H1 (cell line): ENCODE measurements at regions not wholly inside any gene's neighbourhood (a gene's known extent, or its start where the extent isn't known, plus 50 kb on each side); places are given as distances from the start of the nearest gene placed in this dataset.

ENCODE experiments used
- CTCF ChIA-PET: fragments of 300-600 bp; sonication (Branson Sonifier 250); formaldehyde crosslinking; loops from one replicate; lab custom pipeline; 2021; ENCODE audit not compliant: partially characterized antibody; lab: Charles Lee
- POLR2A ChIA-PET: fragments of 300-600 bp; sonication (Branson Sonifier 250); formaldehyde crosslinking; loops from one replicate; lab custom pipeline; 2021; ENCODE audit warnings: inconsistent platforms; ENCODE audit not compliant: partially characterized antibody; lab: Charles Lee
- DNase-seq, 2 experiments: peaks; one replicate each; pipeline versions ENCODE4 v3.0.0 to v3.0.0-alpha.2; 2010 to 2022; ENCODE audit warnings: low spot score in 2 of 2, low read depth in 1 of 2, mixed read lengths in 1 of 2
- FAIRE-seq: peaks from 2 replicates; lab custom pipeline; 2011; peaks lifted over from hg19 to GRCh38; lab: Jason Lieb, UNC
- H2AFZ ChIP-seq: 2 replicates; pipeline ENCODE4 v1.8.1; 2012; ENCODE audit warnings: low read length, inconsistent platforms
- H2AK5ac ChIP-seq: 2 replicates; pipeline ENCODE4 v1.6.1; 2013; ENCODE audit warnings: low read depth, low read length
- H2BK120ac ChIP-seq: replicated peaks from 2 replicates; pipeline ENCODE3; 2013; ENCODE audit warnings: low read depth, low read length, inconsistent platforms
- H2BK12ac ChIP-seq: 2 replicates; pipeline ENCODE4 v1.6.1; 2013; ENCODE audit warnings: low read depth, low read length
- H2BK15ac ChIP-seq: 2 replicates; pipeline ENCODE4 v1.6.1; 2013; ENCODE audit warnings: low read length
- H2BK20ac ChIP-seq: 2 replicates; pipeline ENCODE4 v1.6.1; 2013; ENCODE audit warnings: low read length
- H2BK5ac ChIP-seq: 2 replicates; pipeline ENCODE4 v1.6.1; 2013; ENCODE audit warnings: low read depth, low read length
- H3K14ac ChIP-seq: 2 replicates; pipeline ENCODE4 v1.6.1; 2013; ENCODE audit warnings: inconsistent platforms; ENCODE audit not compliant: insufficient read length
- H3K18ac ChIP-seq: 2 replicates; pipeline ENCODE4 v1.6.1; 2013; ENCODE audit warnings: low read length; ENCODE audit errors: extremely low read depth
- H3K23ac ChIP-seq: 2 replicates; pipeline ENCODE4 v1.6.1; 2013; ENCODE audit warnings: inconsistent platforms; ENCODE audit not compliant: insufficient read length
- H3K23me2 ChIP-seq: 2 replicates; pipeline ENCODE4 v1.6.1; 2013; ENCODE audit warnings: low read depth, low read length
- H3K27ac ChIP-seq: 2 replicates; pipeline ENCODE4 v1.6.1; 2011; ENCODE audit warnings: low read depth, low read length, inconsistent platforms
- H3K27me3 ChIP-seq, 4 experiments: replicated peaks in 1 of 4; 1 replicate in 1 of 4; 2 replicates in 3 of 4; pipeline versions ENCODE4 v1.6.1 to v1.8.1; 2011 to 2013; ENCODE audit warnings: low read length in 3 of 4, mild to moderate bottlenecking in 3 of 4, inconsistent platforms in 2 of 4, mixed read lengths in 2 of 4, moderate library complexity in 1 of 4; ENCODE audit not compliant: control insufficient read depth in 3 of 4, insufficient read depth in 3 of 4; ENCODE audit errors: extremely low read depth in 1 of 4
- H3K36me3 ChIP-seq, 4 experiments: 2 replicates each; pipeline versions ENCODE4 v1.6.1 to v1.8.1; 2011 to 2013; ENCODE audit warnings: mild to moderate bottlenecking in 4 of 4, low read length in 3 of 4, moderate library complexity in 2 of 4, control low read depth in 1 of 4, inconsistent platforms in 1 of 4; ENCODE audit not compliant: insufficient read depth in 4 of 4, control insufficient read depth in 2 of 4
- H3K4ac ChIP-seq: replicated peaks from 2 replicates; pipeline ENCODE3; 2013; ENCODE audit warnings: low read length, low read depth, mixed read lengths, inconsistent platforms; ENCODE audit not compliant: insufficient read length
- H3K4me1 ChIP-seq, 4 experiments: replicated peaks in 1 of 4; 1 replicate in 1 of 4; 2 replicates in 3 of 4; pipeline versions ENCODE4 v1.6.1 to v1.8.1; 2011 to 2013; ENCODE audit warnings: low read length in 3 of 4, inconsistent platforms in 2 of 4, mixed read lengths in 1 of 4; ENCODE audit not compliant: insufficient read depth in 4 of 4, control insufficient read depth in 3 of 4
- H3K4me2 ChIP-seq, 2 experiments: 2 replicates each; pipeline versions ENCODE4 v1.6.1 to v1.8.1; 2011 to 2013; ENCODE audit warnings: low read depth in 2 of 2, low read length in 2 of 2, control low read depth in 1 of 2, inconsistent platforms in 1 of 2, mild to moderate bottlenecking in 1 of 2; ENCODE audit not compliant: insufficient read depth in 1 of 2
- H3K4me3 ChIP-seq, 4 experiments: fragments of 200-600, 300-600 bp in 1 of 4; sonication (generic), shearing (Covaris generic), sonication (Bioruptor Twin) in 1 of 4; 2 replicates each; pipeline versions ENCODE4 v1.5.1 to v1.8.1; 2011 to 2016; ENCODE audit warnings: low read length in 4 of 4, low read depth in 3 of 4, control low read depth in 2 of 4, inconsistent platforms in 2 of 4, mild to moderate bottlenecking in 2 of 4, mixed read lengths in 1 of 4, moderate library complexity in 1 of 4; ENCODE audit not compliant: insufficient read depth in 2 of 4; ENCODE audit errors: extremely low read depth in 1 of 4
- H3K56ac ChIP-seq: replicated peaks from 2 replicates; pipeline ENCODE3; 2013; ENCODE audit warnings: low read depth, mild to moderate bottlenecking, mixed read lengths, low read length, inconsistent platforms; ENCODE audit not compliant: insufficient read length
- H3K79me1 ChIP-seq: 2 replicates; pipeline ENCODE4 v1.6.1; 2013; ENCODE audit warnings: low read depth, low read length, control low read depth
- H3K79me2 ChIP-seq, 2 experiments: 2 replicates each; pipeline versions ENCODE4 v1.6.1 to v1.8.1; 2012 to 2013; ENCODE audit warnings: low read length in 2 of 2, mild to moderate bottlenecking in 2 of 2, inconsistent platforms in 1 of 2; ENCODE audit not compliant: insufficient read depth in 2 of 2, control insufficient read depth in 1 of 2
- H3K9ac ChIP-seq, 4 experiments: replicated peaks in 1 of 4; 1 replicate in 1 of 4; 2 replicates in 3 of 4; pipeline versions ENCODE4 v1.6.1 to v1.8.1; 2011 to 2013; ENCODE audit warnings: low read depth in 3 of 4, low read length in 3 of 4, control low read depth in 2 of 4, mild to moderate bottlenecking in 2 of 4, moderate library complexity in 2 of 4, inconsistent platforms in 1 of 4; ENCODE audit errors: extremely low read depth in 1 of 4
- H3K9me3 ChIP-seq, 2 experiments: 2 replicates each; pipeline versions ENCODE4 v1.6.1 to v1.8.1; 2012 to 2013; ENCODE audit warnings: mild to moderate bottlenecking in 2 of 2, moderate library complexity in 2 of 2, control low read depth in 1 of 2, inconsistent platforms in 1 of 2, low read depth in 1 of 2, low read length in 1 of 2, mixed read lengths in 1 of 2; ENCODE audit not compliant: insufficient read depth in 2 of 2
- H4K20me1 ChIP-seq, 2 experiments: replicated peaks in 1 of 2; 2 replicates each; pipeline versions ENCODE3 to v1.8.1; 2011 to 2013; ENCODE audit warnings: inconsistent platforms in 2 of 2, low read length in 2 of 2, mild to moderate bottlenecking in 1 of 2; ENCODE audit not compliant: insufficient read depth in 2 of 2, control insufficient read depth in 1 of 2
- H4K5ac ChIP-seq: 2 replicates; pipeline ENCODE4 v1.6.1; 2013; ENCODE audit warnings: low read length, low read depth, mixed read lengths, inconsistent platforms; ENCODE audit not compliant: insufficient read length
- H4K8ac ChIP-seq: 2 replicates; pipeline ENCODE4 v1.8.0; 2013; ENCODE audit warnings: mild to moderate bottlenecking, moderate library complexity, low read length, inconsistent platforms; ENCODE audit not compliant: insufficient read depth; ENCODE audit errors: extremely low read depth
- H4K91ac ChIP-seq: replicated peaks from 2 replicates; pipeline ENCODE3; 2013; ENCODE audit warnings: low read length, mixed read lengths, inconsistent platforms; ENCODE audit not compliant: insufficient read length
- CTCF ChIP-seq, 3 experiments: IDR thresholded peaks; 1 replicate in 2 of 3; 2 replicates in 1 of 3; pipeline versions ENCODE4 v1.5.1 to v1.6.1; 2011; ENCODE audit warnings: low read length in 3 of 3, mild to moderate bottlenecking in 3 of 3, inconsistent platforms in 2 of 3, low read depth in 1 of 3, moderate library complexity in 1 of 3; ENCODE audit not compliant: insufficient read depth in 1 of 3; ENCODE audit errors: control extremely low read depth in 1 of 3
- EP300 ChIP-seq, 2 experiments: IDR thresholded peaks; 1 replicate in 1 of 2; 2 replicates in 1 of 2; pipeline ENCODE4 v1.6.1; 2011 to 2012; ENCODE audit warnings: low read depth in 2 of 2, low read length in 2 of 2, mild to moderate bottlenecking in 2 of 2, borderline replicate concordance in 1 of 2, inconsistent platforms in 1 of 2, moderate library complexity in 1 of 2
- FOSL1 ChIP-seq: IDR thresholded peaks from 2 replicates; pipeline ENCODE4 v1.6.1; 2011; ENCODE audit warnings: mild to moderate bottlenecking, low read depth, low read length, moderate library complexity; ENCODE audit not compliant: insufficient read depth
- KDM1A ChIP-seq: fragments of 200-600, 300-600 bp; sonication (generic); IDR thresholded peaks from 2 replicates; pipeline ENCODE4 v1.7.1; 2016; ENCODE audit warnings: mild to moderate bottlenecking, low read length, borderline replicate concordance
- KDM4A ChIP-seq: IDR thresholded peaks from one replicate; pipeline ENCODE4 v1.7.1; 2012; ENCODE audit warnings: low read depth, mild to moderate bottlenecking, moderate library complexity, low read length, inconsistent platforms; ENCODE audit not compliant: severe bottlenecking
- RBBP5 ChIP-seq: IDR thresholded peaks from 2 replicates; pipeline ENCODE4 v1.7.1; 2012; ENCODE audit warnings: low read depth, mild to moderate bottlenecking, inconsistent platforms, low read length, moderate library complexity, borderline replicate concordance
- SRF ChIP-seq: IDR thresholded peaks from 2 replicates; pipeline ENCODE4 v1.6.1; 2011; ENCODE audit warnings: mild to moderate bottlenecking, low read depth, low read length, moderate library complexity
- TAF1 ChIP-seq: IDR thresholded peaks from 2 replicates; pipeline ENCODE4 v1.6.1; 2011; ENCODE audit warnings: mild to moderate bottlenecking, low read depth, low read length
- USF2 ChIP-seq: IDR thresholded peaks from 2 replicates; pipeline ENCODE4 v1.6.1; 2011; ENCODE audit warnings: low read length, improper control_type of control experiment
- WGBS, 2 experiments: shearing (Covaris generic) in 1 of 2; methylation state at CpG; one replicate each; pipeline versions ENCODE4 v1.1.6 to v1.1.7; 2013 to 2015; ENCODE audit warnings: low lambda C conversion rate in 2 of 2, mixed read lengths in 2 of 2, inconsistent platforms in 1 of 2, low coverage in 1 of 2, missing lambda C conversion rate in 1 of 2; ENCODE audit not compliant: insufficient replicate concordance in 2 of 2, insufficient coverage in 1 of 2, insufficient read length in 1 of 2; ENCODE audit errors: extremely low coverage in 1 of 2, missing lambda C conversion rate in 1 of 2; 5-methylcytosine and 5-hydroxymethylcytosine counted together

GRCh38 chr2:181170256-181170655 lies 189.9 kb downstream of the UBE2E3 start:
- Histone ChIP-seq H3K27ac (no peak overlapping the region), H4K8ac (no peak overlapping the region), H2BK120ac (no peak overlapping the region), H2AFZ (no peak overlapping the region), H3K18ac (no peak overlapping the region), H2AK5ac (no peak overlapping the region), H3K9me3 (peaks cover 7 to 11% of the 10 kb centered on the region in 2 experiments; a peak in 3 of 4 replicates), H2BK12ac (no peak overlapping the region), H3K36me3 (no peaks in the 10 kb centered on the region), H2BK15ac (no peak overlapping the region), H3K56ac (no peak overlapping the region), H3K14ac (no peak overlapping the region), H3K4me1 (no peaks in the 10 kb centered on the region; a peak in 1 of 7 replicates), H3K79me2 (no peaks in the 10 kb centered on the region), H3K4me3 (no peak overlapping the region), H4K91ac (no peak overlapping the region), H3K4me2 (no peak overlapping the region), H2BK5ac (no peak overlapping the region), H3K23me2 (no peaks in the 10 kb centered on the region), H2BK20ac (no peak overlapping the region), H3K4ac (no peak overlapping the region), H3K9ac (no peak overlapping the region), H3K27me3 (no peaks in the 10 kb centered on the region), H3K23ac (no peak overlapping the region), H4K5ac (no peak overlapping the region), H4K20me1 (no peaks in the 10 kb centered on the region), H3K79me1 (no peaks in the 10 kb centered on the region)
- no peak for DNase-seq
- POLR2A ChIA-PET, result no interaction called here
- FAIRE-seq, result no peak
- CTCF ChIA-PET, result interaction anchor here (1.3 to 1.6 kb wide), 2 partner anchors 10 to 14 kb away, joined by 3 to 5 read pairs; no protein-coding TSS in a partner anchor
- WGBS, 2 experiments, result 76% methylated on average over 2 of the region's 2 CpGs; no CpG with 5 or more reads in 1 of the 2 experiments
- TF ChIP-seq KDM1A (no peak), RBBP5 (no peak), SRF (no peak), CTCF (IDR thresholded peaks at IDR 0.05; ENCODE audit: control extremely low read depth in 1 of 3, insufficient read depth in 1 of 3, low read depth in 1 of 3, low read length in 3 of 3) (no peak), FOSL1 (no peak), TAF1 (no peak), KDM4A (no peak), EP300 (IDR thresholded peaks at IDR 0.05; ENCODE audit: borderline replicate concordance in 1 of 2, low read depth in 2 of 2, low read length in 2 of 2) (no peak), USF2 (no peak)
